GM12865 (cell line): ENCODE measurements at regions not wholly inside any gene's neighbourhood (a gene's known extent, or its start where the extent isn't known, plus 50 kb on each side); places are given as distances from the start of the nearest gene placed in this dataset.

Experiments used
- DNase-seq: peaks from one replicate; pipeline ENCODE4 v3.0.0; 2010; ENCODE audit warnings: low read depth
- H3K4me3 ChIP-seq: 2 replicates; pipeline ENCODE4 v1.5.1; 2011; ENCODE audit warnings: mild to moderate bottlenecking, low read depth, low read length, control low read depth
- CTCF ChIP-seq: IDR thresholded peaks from 2 replicates; pipeline ENCODE4 v1.5.1; 2011; ENCODE audit warnings: low read length, control low read depth, low read depth, inconsistent platforms; ENCODE audit not compliant: insufficient read depth; ENCODE audit errors: missing control alignments

GRCh38 chr4:65139998-65140397 lies 530.3 kb downstream of the EPHA5 start:
- DNase-seq, result no peak
- no peak for TF ChIP-seq CTCF
- no peak overlapping the region for H3K4me3 ChIP-seq

GRCh38 chr4:65126200-65126599 lies 544.1 kb downstream of the EPHA5 start:
- peak; percentile 2 for DNase-seq
- no peak overlapping the region for H3K4me3 ChIP-seq
- no peak for TF ChIP-seq CTCF

- no peak for TF ChIP-seq CTCF
- H3K4me3 ChIP-seq, result no peak overlapping the region
- DNase-seq, result no peak
These were observed 550.0 kb downstream of the EPHA5 start for GRCh38 chr4:65120287-65120686.

GRCh38 chr4:65102419-65102818 lies 567.9 kb downstream of the EPHA5 start:
- DNase-seq, result no peak
- no peak overlapping the region for H3K4me3 ChIP-seq
- TF ChIP-seq CTCF, result no peak

- TF ChIP-seq CTCF, result no peak
- DNase-seq, result no peak
These were observed 573.7 kb downstream of the EPHA5 start for GRCh38 chr4:65096630-65097029.

GRCh38 chr4:65089666-65090065 lies 580.6 kb downstream of the EPHA5 start:
- no peak for TF ChIP-seq CTCF
- no peak for DNase-seq
- no peak overlapping the region for H3K4me3 ChIP-seq

More at GRCh38 chr4:65096630-65097029, 573.7 kb downstream of the EPHA5 start:
- no peak overlapping the region for H3K4me3 ChIP-seq

GRCh38 chr4:65083076-65083475 lies 587.2 kb downstream of the EPHA5 start:
- no peak for DNase-seq
- H3K4me3 ChIP-seq, result no peak overlapping the region
- no peak for TF ChIP-seq CTCF
